ENCODE measurements at regions not wholly inside any gene's neighbourhood (a gene's known extent, or its start where the extent isn't known, plus 50 kb on each side); places are given as distances from the start of the nearest gene placed in this dataset.

- no peaks in the 10 kb centered on the region for H3K36me3 ChIP-seq (replicated peaks)
- in situ Hi-C loops (cut with MboI; ENCODE audit: low sequenced_read_pairs), result no loop called here
- no peak for DNase-seq (ENCODE audit: low spot score in 2 of 2)
Observed at GRCh38 chr12:124100572-124101178, 127.7 kb downstream of the ZNF664 start.

GRCh38 chr12:124105546-124105945, 132.5 kb downstream of the ZNF664 start:
- H3K4me1 ChIP-seq, result peaks cover 6% of the 10 kb centered on the region
- no peak for DNase-seq (ENCODE audit: low spot score in 2 of 2)
- H3K36me3 ChIP-seq (replicated peaks), result no peaks in the 10 kb centered on the region
- in situ Hi-C loops (cut with MboI; ENCODE audit: low sequenced_read_pairs), result no loop called here
- no peak overlapping the region for H3K4me3 ChIP-seq
- H3K27me3 ChIP-seq (ENCODE audit: low read depth), result no peaks in the 10 kb centered on the region
- H3K9me3 ChIP-seq, result no peaks in the 10 kb centered on the region

More at GRCh38 chr12:124100572-124101178, 127.7 kb downstream of the ZNF664 start:
- no peaks in the 10 kb centered on the region for H3K9me3 ChIP-seq
- H3K4me3 ChIP-seq, result no peak overlapping the region
- no peaks in the 10 kb centered on the region for H3K27me3 ChIP-seq (ENCODE audit: low read depth)
- H3K4me1 ChIP-seq, result no peaks in the 10 kb centered on the region

- peaks cover 16% of the 10 kb centered on the region for H3K4me1 ChIP-seq
- no peaks in the 10 kb centered on the region for H3K9me3 ChIP-seq
- in situ Hi-C loops (cut with MboI; ENCODE audit: low sequenced_read_pairs), result no loop called here
- H3K27me3 ChIP-seq (ENCODE audit: low read depth), result no peaks in the 10 kb centered on the region
- DNase-seq (ENCODE audit: low spot score in 2 of 2), result peak in 1 of 2 experiments; percentile 13
- H3K4me3 ChIP-seq, result no peak overlapping the region
- H3K36me3 ChIP-seq (replicated peaks), result no peaks in the 10 kb centered on the region
Observed at GRCh38 chr12:124107351-124107750, 134.3 kb downstream of the ZNF664 start.

GRCh38 chr12:124109760-124110159, 136.7 kb downstream of the ZNF664 start:
- no peak overlapping the region for H3K4me3 ChIP-seq

GRCh38 chr12:124110372-124110883, 137.4 kb downstream of the ZNF664 start:
- H3K27me3 ChIP-seq (ENCODE audit: low read depth), result no peaks in the 10 kb centered on the region
- H3K4me1 ChIP-seq, result peaks cover 16% of the 10 kb centered on the region
- in situ Hi-C loops (cut with MboI; ENCODE audit: low sequenced_read_pairs), result no loop called here
- peak; percentile 21 to 38 for DNase-seq (ENCODE audit: low spot score in 2 of 2)
- no peaks in the 10 kb centered on the region for H3K36me3 ChIP-seq (replicated peaks)
- no peaks in the 10 kb centered on the region for H3K9me3 ChIP-seq
- no peak overlapping the region for H3K4me3 ChIP-seq

More at GRCh38 chr12:124109760-124110159, 136.7 kb downstream of the ZNF664 start:
- peak; percentile 46 to 57 for DNase-seq (ENCODE audit: low spot score in 2 of 2)
- H3K36me3 ChIP-seq (replicated peaks), result no peaks in the 10 kb centered on the region
- H3K9me3 ChIP-seq, result no peaks in the 10 kb centered on the region
- H3K27me3 ChIP-seq (ENCODE audit: low read depth), result no peaks in the 10 kb centered on the region
- peaks cover 16% of the 10 kb centered on the region for H3K4me1 ChIP-seq
- in situ Hi-C loops (cut with MboI; ENCODE audit: low sequenced_read_pairs), result no loop called here

GRCh38 chr12:124111006-124111405, 138.0 kb downstream of the ZNF664 start:
- in situ Hi-C loops (cut with MboI; ENCODE audit: low sequenced_read_pairs), result no loop called here
- DNase-seq (ENCODE audit: low spot score in 2 of 2), result peak; percentile 18 to 62
- Histone ChIP-seq H3K4me1 (peaks cover 16% of the 10 kb centered on the region), H3K27me3 (ENCODE audit: low read depth) (no peaks in the 10 kb centered on the region), H3K4me3 (no peak overlapping the region), H3K9me3 (no peaks in the 10 kb centered on the region), H3K36me3 (replicated peaks) (no peaks in the 10 kb centered on the region)

GRCh38 chr12:124114316-124114715, 141.3 kb downstream of the ZNF664 start:
- DNase-seq (ENCODE audit: low spot score in 2 of 2), result no peak
- no peaks in the 10 kb centered on the region for H3K27me3 ChIP-seq (ENCODE audit: low read depth)
- no peak overlapping the region for H3K4me3 ChIP-seq
- H3K36me3 ChIP-seq (replicated peaks), result no peaks in the 10 kb centered on the region
- no peaks in the 10 kb centered on the region for H3K9me3 ChIP-seq
- in situ Hi-C loops (cut with MboI; ENCODE audit: low sequenced_read_pairs), result no loop called here
- H3K4me1 ChIP-seq, result peaks cover 16% of the 10 kb centered on the region

- DNase-seq (ENCODE audit: low spot score in 2 of 2), result no peak
- H3K27me3 ChIP-seq (ENCODE audit: low read depth), result no peaks in the 10 kb centered on the region
- peaks cover 10% of the 10 kb centered on the region for H3K4me1 ChIP-seq
- in situ Hi-C loops (cut with MboI; ENCODE audit: low sequenced_read_pairs), result no loop called here
- no peaks in the 10 kb centered on the region for H3K36me3 ChIP-seq (replicated peaks)
- no peak overlapping the region for H3K4me3 ChIP-seq
- H3K9me3 ChIP-seq, result no peaks in the 10 kb centered on the region
Observed at GRCh38 chr12:124115496-124115895, 142.5 kb downstream of the ZNF664 start.

GRCh38 chr12:124115976-124116690, 143.1 kb downstream of the ZNF664 start:
- in situ Hi-C loops (cut with MboI; ENCODE audit: low sequenced_read_pairs), result no loop called here
- Histone ChIP-seq H3K9me3 (no peaks in the 10 kb centered on the region), H3K36me3 (replicated peaks) (no peaks in the 10 kb centered on the region), H3K27me3 (ENCODE audit: low read depth) (no peaks in the 10 kb centered on the region), H3K4me1 (peaks cover 4% of the 10 kb centered on the region), H3K4me3 (no peak overlapping the region)
- no peak for DNase-seq (ENCODE audit: low spot score in 2 of 2)

- Histone ChIP-seq H3K36me3 (replicated peaks) (no peaks in the 10 kb centered on the region), H3K4me3 (no peak overlapping the region), H3K9me3 (no peaks in the 10 kb centered on the region), H3K27me3 (ENCODE audit: low read depth) (no peaks in the 10 kb centered on the region), H3K4me1 (0 out of 2 replicates have a peak, but pooled peaks cover 2% of the 10 kb centered on the region)
- no peak for DNase-seq (ENCODE audit: low spot score in 2 of 2)
- in situ Hi-C loops (cut with MboI; ENCODE audit: low sequenced_read_pairs), result no loop called here
Observed at GRCh38 chr12:124120739-124121138, 147.7 kb downstream of the ZNF664 start.

GRCh38 chr12:124122722-124123121, 149.7 kb downstream of the ZNF664 start:
- H3K36me3 ChIP-seq (replicated peaks), result no peaks in the 10 kb centered on the region
- no peaks in the 10 kb centered on the region for H3K9me3 ChIP-seq
- no peak for DNase-seq (ENCODE audit: low spot score in 2 of 2)
- 0 out of 2 replicates have a peak, but pooled peaks cover 2% of the 10 kb centered on the region for H3K4me1 ChIP-seq
- H3K27me3 ChIP-seq (ENCODE audit: low read depth), result no peaks in the 10 kb centered on the region
- H3K4me3 ChIP-seq, result no peak overlapping the region
- in situ Hi-C loops (cut with MboI; ENCODE audit: low sequenced_read_pairs), result no loop called here

- in situ Hi-C loops (cut with MboI; ENCODE audit: low sequenced_read_pairs), result no loop called here
- no peak overlapping the region for H3K4me3 ChIP-seq
- H3K27me3 ChIP-seq (ENCODE audit: low read depth), result no peaks in the 10 kb centered on the region
- DNase-seq (ENCODE audit: low spot score in 2 of 2), result no peak
- no peaks in the 10 kb centered on the region for H3K9me3 ChIP-seq
- 0 out of 2 replicates have a peak, but pooled peaks cover 2% of the 10 kb centered on the region for H3K4me1 ChIP-seq
- H3K36me3 ChIP-seq (replicated peaks), result no peaks in the 10 kb centered on the region
Observed at GRCh38 chr12:124123296-124124000, 150.4 kb downstream of the ZNF664 start.

- Histone ChIP-seq H3K4me3 (no peak overlapping the region), H3K27me3 (ENCODE audit: low read depth) (no peaks in the 10 kb centered on the region), H3K9me3 (no peaks in the 10 kb centered on the region), H3K36me3 (replicated peaks) (no peaks in the 10 kb centered on the region), H3K4me1 (0 out of 2 replicates have a peak, but pooled peaks cover 2% of the 10 kb centered on the region)
- in situ Hi-C loops (cut with MboI; ENCODE audit: low sequenced_read_pairs), result no loop called here
- DNase-seq (ENCODE audit: low spot score in 2 of 2), result peak; percentile 12 to 37
Observed at GRCh38 chr12:124125203-124125871, 152.3 kb downstream of the ZNF664 start.
